ENCODE measurements at regions not wholly inside any gene's neighbourhood (a gene's known extent, or its start where the extent isn't known, plus 50 kb on each side); places are given as distances from the start of the nearest gene placed in this dataset.

DNA sequence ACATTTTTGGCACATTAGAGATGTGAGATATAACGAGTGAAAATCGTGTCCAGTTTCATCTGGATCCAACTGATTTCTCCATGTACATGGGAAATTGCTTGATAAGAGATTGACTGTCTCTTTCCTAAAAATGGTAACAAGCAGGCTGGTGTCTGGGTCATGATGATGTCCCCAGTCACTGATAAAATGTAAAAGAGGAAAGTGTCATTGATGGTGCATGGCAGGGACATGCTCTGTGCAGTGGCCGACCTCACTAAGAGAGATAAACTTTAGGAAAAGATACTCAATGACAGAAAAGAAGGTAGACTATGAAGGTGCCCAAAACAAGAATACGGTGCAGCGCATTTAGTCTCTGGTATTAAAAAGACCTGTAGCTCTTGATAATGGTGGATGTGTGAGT lies 1517.5 kb downstream of the RPIA start:
- TF ChIP-seq CTCF (IDR thresholded peaks at IDR 0.05 in 8 of 11, conservative IDR thresholded peaks at IDR 0.05 in 3 of 11) (no peak), POLR2AphosphoS5 (IDR thresholded peaks at IDR 0.05) (no peak)
